Activated T-helper 1 cell treated with anti-CD3 and anti-CD28 coated beads, Interleukin-12 subunit alpha, Interleukin-12 subunit beta, Interleukin-2, Interleukin-4 antibody, amounts not matched to agents 30 ng/mL and 10 ng/mL and 1 ng/mL, durations not matched to agents 14 hours and 24 hours and 36 hours (primary cell): ENCODE measurements at regions not wholly inside any gene's neighbourhood (a gene's known extent, or its start where the extent isn't known, plus 50 kb on each side); places are given as distances from the start of the nearest gene placed in this dataset.

Experiments used
- DNase-seq: peaks from one replicate; pipeline ENCODE4 v3.0.0; 2021; ENCODE audit warnings: low spot score
- H3K27ac Mint-ChIP-seq: one replicate; pipeline ENCODE4 v1.8.0; 2021; ENCODE audit warnings: mild to moderate bottlenecking, mixed read lengths
- H3K27me3 Mint-ChIP-seq: one replicate; pipeline ENCODE4 v1.8.0; 2022; ENCODE audit warnings: mild to moderate bottlenecking, moderate library complexity, mixed read lengths; ENCODE audit not compliant: insufficient read depth
- H3K36me3 Mint-ChIP-seq: one replicate; pipeline ENCODE4 v1.8.0; 2021; ENCODE audit warnings: low read depth, mixed read lengths
- H3K4me1 Mint-ChIP-seq: one replicate; pipeline ENCODE4 v1.8.0; 2021; ENCODE audit warnings: low read depth, mixed read lengths
- H3K4me3 Mint-ChIP-seq: one replicate; pipeline ENCODE4 v1.8.0; 2021; ENCODE audit warnings: mild to moderate bottlenecking, moderate library complexity, mixed read lengths
- H3K9me3 Mint-ChIP-seq: one replicate; pipeline ENCODE4 v1.8.0; 2021; ENCODE audit warnings: mixed read lengths
- intact Hi-C: fragments of 100-400 bp; cut with micrococcal nuclease; formaldehyde crosslinking; loops from one replicate; pipeline ENCODE4 v1.15.1; 2024

DNA sequence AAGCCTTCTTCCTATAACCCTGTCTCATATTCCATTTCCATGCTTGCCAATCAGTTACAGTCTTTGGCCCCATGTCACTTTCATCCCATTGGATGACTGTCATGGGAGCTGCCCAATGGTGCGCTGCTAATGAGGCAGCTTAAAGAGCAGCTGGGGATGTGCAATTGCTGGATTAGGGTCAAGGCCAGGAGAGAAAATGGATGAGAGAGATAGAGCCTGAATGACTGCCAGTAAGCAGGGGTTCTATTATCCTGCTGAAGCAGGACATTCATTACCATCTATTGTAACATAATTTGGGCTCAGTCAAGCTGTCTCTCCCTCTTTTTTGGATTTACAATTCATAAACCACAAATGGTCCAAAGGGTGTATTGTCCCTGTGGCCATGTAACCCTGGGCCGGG is 909.0 kb downstream of the CENPC start:
- H3K9me3 Mint-ChIP-seq: no peaks in the 10 kb centered on the region
- H3K27ac Mint-ChIP-seq: no peak overlapping the region
- no peak for DNase-seq
- no peaks in the 10 kb centered on the region for H3K4me1 Mint-ChIP-seq
- intact Hi-C loops: no loop called here
- H3K4me3 Mint-ChIP-seq: no peak overlapping the region
- H3K36me3 Mint-ChIP-seq: no peaks in the 10 kb centered on the region
- peaks cover 2% of the 10 kb centered on the region for H3K27me3 Mint-ChIP-seq

- H3K9me3 Mint-ChIP-seq: no peaks in the 10 kb centered on the region
- no peak for DNase-seq
- H3K36me3 Mint-ChIP-seq: no peaks in the 10 kb centered on the region
- no peaks in the 10 kb centered on the region for H3K4me1 Mint-ChIP-seq
- H3K27me3 Mint-ChIP-seq: peaks cover 2% of the 10 kb centered on the region
- intact Hi-C loops: no loop called here
- no peak overlapping the region for H3K27ac Mint-ChIP-seq
- no peak overlapping the region for H3K4me3 Mint-ChIP-seq
Observed at GRCh38 chr4:66633477-66633876, 911.8 kb downstream of the CENPC start.

DNA sequence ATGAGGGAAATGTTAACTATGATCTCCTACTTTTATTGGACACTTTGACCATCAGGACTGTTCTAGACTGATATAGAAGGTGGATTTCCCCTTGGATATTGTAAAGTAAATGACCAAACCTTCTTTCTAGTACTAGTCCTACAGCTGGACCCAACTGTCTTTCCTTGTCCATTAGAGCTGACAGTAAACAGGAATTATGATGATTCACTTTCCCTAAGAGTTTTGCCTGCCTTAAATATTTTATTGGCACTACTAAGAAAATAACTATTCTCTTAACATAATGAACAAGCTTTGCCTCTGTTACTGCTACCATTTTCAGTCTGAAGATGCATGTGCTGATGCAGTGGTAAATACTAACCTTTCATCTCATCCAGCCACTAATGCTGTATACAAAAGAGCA is 915.4 kb downstream of the CENPC start:
- no peaks in the 10 kb centered on the region for H3K9me3 Mint-ChIP-seq
- no peak for DNase-seq
- no peaks in the 10 kb centered on the region for H3K36me3 Mint-ChIP-seq
- H3K27me3 Mint-ChIP-seq: peaks cover 2% of the 10 kb centered on the region
- H3K27ac Mint-ChIP-seq: no peak overlapping the region
- H3K4me3 Mint-ChIP-seq: no peak overlapping the region
- intact Hi-C loops: no loop called here
- no peaks in the 10 kb centered on the region for H3K4me1 Mint-ChIP-seq

GRCh38 chr4:66628146-66628545 is 917.2 kb downstream of the CENPC start:
- no peak overlapping the region for H3K27ac Mint-ChIP-seq
- H3K4me3 Mint-ChIP-seq: no peak overlapping the region
- DNase-seq: no peak
- H3K4me1 Mint-ChIP-seq: no peaks in the 10 kb centered on the region
- intact Hi-C loops: no loop called here
- H3K9me3 Mint-ChIP-seq: no peaks in the 10 kb centered on the region
- H3K36me3 Mint-ChIP-seq: no peaks in the 10 kb centered on the region
- no peaks in the 10 kb centered on the region for H3K27me3 Mint-ChIP-seq

DNA sequence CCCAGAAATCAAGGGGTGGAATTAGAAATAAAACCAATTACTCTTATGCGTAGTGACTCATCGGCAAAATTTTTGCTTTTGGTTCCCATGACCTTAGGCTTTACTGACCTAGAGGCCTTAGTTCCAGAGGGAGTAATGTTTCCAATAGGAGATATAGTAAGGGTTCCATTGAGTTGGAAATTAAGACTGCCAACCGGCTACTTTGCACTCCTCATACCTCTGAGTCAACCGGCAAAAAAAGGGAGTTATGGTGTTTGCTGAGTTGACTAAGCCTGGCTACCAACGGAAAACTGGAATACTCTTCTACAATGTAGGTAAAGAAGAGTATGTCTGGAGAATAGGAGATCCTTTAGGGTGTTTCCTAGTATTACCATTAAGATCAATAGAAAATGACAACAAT is 919.8 kb downstream of the CENPC start:
- no peak for DNase-seq
- H3K9me3 Mint-ChIP-seq: peaks cover 6% of the 10 kb centered on the region
- no peaks in the 10 kb centered on the region for H3K4me1 Mint-ChIP-seq
- H3K27me3 Mint-ChIP-seq: no peaks in the 10 kb centered on the region
- H3K4me3 Mint-ChIP-seq: no peak overlapping the region
- no peaks in the 10 kb centered on the region for H3K36me3 Mint-ChIP-seq
- H3K27ac Mint-ChIP-seq: no peak overlapping the region
- intact Hi-C loops: no loop called here

- peaks cover 23% of the 10 kb centered on the region for H3K9me3 Mint-ChIP-seq
- intact Hi-C loops: no loop called here
Observed at GRCh38 chr4:66613591-66613990, 931.7 kb downstream of the CENPC start.

DNA sequence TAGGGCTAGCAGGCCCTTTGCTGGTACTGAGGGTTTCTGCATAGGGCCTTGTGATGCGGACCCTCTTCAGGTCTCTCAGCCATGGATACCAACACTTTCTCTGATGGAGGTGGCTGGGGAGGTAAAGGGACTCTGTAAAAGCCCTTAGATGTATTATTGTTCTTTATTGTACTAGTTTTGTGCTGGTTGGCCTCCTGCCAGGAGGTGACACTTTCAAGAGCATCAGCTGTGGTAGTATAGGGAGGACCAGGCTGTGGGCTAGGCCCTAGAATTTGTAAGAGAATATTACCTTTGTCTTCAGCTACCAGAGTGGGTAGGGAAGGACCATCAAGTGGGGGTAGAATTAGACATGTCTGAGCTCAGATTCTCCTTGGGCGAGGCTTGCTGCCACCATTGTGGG is 936.3 kb downstream of the CENPC start:
- Mint-ChIP-seq H3K27ac (no peak overlapping the region), H3K36me3 (no peaks in the 10 kb centered on the region), H3K9me3 (peaks cover 3% of the 10 kb centered on the region), H3K4me3 (no peak overlapping the region), H3K27me3 (no peaks in the 10 kb centered on the region), H3K4me1 (no peaks in the 10 kb centered on the region)
- DNase-seq: no peak
- intact Hi-C loops: no loop called here

More at GRCh38 chr4:66613591-66613990, 931.7 kb downstream of the CENPC start:
- Mint-ChIP-seq H3K4me3 (no peak overlapping the region), H3K36me3 (no peaks in the 10 kb centered on the region), H3K27me3 (no peaks in the 10 kb centered on the region), H3K4me1 (no peaks in the 10 kb centered on the region), H3K27ac (no peak overlapping the region)
- DNase-seq: no peak

DNA sequence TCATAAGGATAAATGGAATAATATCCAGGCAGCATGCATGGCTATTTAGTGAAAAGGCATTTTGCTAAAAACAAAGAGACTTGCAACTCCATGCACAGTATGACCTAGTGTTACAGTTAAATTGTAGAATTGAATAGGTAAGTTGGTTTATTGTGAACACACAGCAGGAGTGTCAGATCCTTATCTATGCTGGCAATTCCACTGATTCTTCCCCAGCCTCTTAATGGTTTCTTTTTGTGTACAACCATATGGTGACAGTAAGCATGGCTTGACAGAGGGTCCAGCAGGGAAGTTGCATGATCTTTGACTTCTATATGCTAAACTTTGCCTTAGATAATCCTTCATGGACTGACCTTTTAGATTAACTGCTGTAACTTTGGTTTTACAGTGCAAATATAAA is 936.6 kb upstream of the EPHA5 start:
- intact Hi-C loops: no loop called here
- no peak overlapping the region for H3K4me3 Mint-ChIP-seq

GRCh38 chr4:66606215-66606614 is 935.9 kb upstream of the EPHA5 start:
- H3K27me3 Mint-ChIP-seq: no peaks in the 10 kb centered on the region
- intact Hi-C loops: no loop called here
- H3K27ac Mint-ChIP-seq: no peak overlapping the region
- DNase-seq: no peak
- no peaks in the 10 kb centered on the region for H3K36me3 Mint-ChIP-seq
- H3K9me3 Mint-ChIP-seq: no peaks in the 10 kb centered on the region
- H3K4me1 Mint-ChIP-seq: no peaks in the 10 kb centered on the region
- no peak overlapping the region for H3K4me3 Mint-ChIP-seq

More for the DNA sequence above, 936.6 kb upstream of the EPHA5 start:
- Mint-ChIP-seq H3K36me3 (no peaks in the 10 kb centered on the region), H3K27me3 (no peaks in the 10 kb centered on the region), H3K4me1 (no peaks in the 10 kb centered on the region), H3K9me3 (no peaks in the 10 kb centered on the region), H3K27ac (no peak overlapping the region)
- no peak for DNase-seq

DNA sequence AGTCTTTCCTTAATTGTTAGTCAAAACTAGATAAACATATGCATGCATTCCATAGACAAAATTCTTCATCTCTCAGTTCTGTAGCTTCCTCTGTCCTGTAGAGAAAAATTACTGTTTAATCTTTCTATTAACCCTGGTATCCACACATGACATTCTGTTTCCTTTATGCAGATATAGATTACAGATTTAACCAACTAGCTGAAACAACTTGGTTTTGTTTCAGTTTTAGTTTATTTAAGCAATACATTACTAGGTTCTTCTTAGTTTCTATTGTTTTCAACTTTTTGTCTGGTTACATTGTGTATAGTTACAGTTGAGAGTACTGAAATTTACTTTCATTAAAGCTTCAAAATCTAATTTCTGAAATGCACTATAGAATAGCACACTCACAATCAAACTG is 933.9 kb upstream of the EPHA5 start:
- intact Hi-C loops: no loop called here
- no peak for DNase-seq
- no peak overlapping the region for H3K27ac Mint-ChIP-seq
- H3K4me3 Mint-ChIP-seq: no peak overlapping the region
- no peaks in the 10 kb centered on the region for H3K4me1 Mint-ChIP-seq
- no peaks in the 10 kb centered on the region for H3K27me3 Mint-ChIP-seq
- no peaks in the 10 kb centered on the region for H3K36me3 Mint-ChIP-seq
- H3K9me3 Mint-ChIP-seq: no peaks in the 10 kb centered on the region

- H3K4me1 Mint-ChIP-seq: no peaks in the 10 kb centered on the region
- H3K27ac Mint-ChIP-seq: no peak overlapping the region
- H3K4me3 Mint-ChIP-seq: no peak overlapping the region
- no peaks in the 10 kb centered on the region for H3K36me3 Mint-ChIP-seq
- DNase-seq: no peak
- intact Hi-C loops: no loop called here
- no peaks in the 10 kb centered on the region for H3K9me3 Mint-ChIP-seq
- H3K27me3 Mint-ChIP-seq: no peaks in the 10 kb centered on the region
Observed at GRCh38 chr4:66602622-66603021, 932.3 kb upstream of the EPHA5 start.

- H3K9me3 Mint-ChIP-seq: no peaks in the 10 kb centered on the region
- H3K27ac Mint-ChIP-seq: no peak overlapping the region
- intact Hi-C loops: no loop called here
- no peaks in the 10 kb centered on the region for H3K4me1 Mint-ChIP-seq
- no peaks in the 10 kb centered on the region for H3K27me3 Mint-ChIP-seq
- no peak for DNase-seq
- H3K4me3 Mint-ChIP-seq: no peak overlapping the region
- no peaks in the 10 kb centered on the region for H3K36me3 Mint-ChIP-seq
Observed at GRCh38 chr4:66591968-66592367, 921.7 kb upstream of the EPHA5 start.

GRCh38 chr4:66590488-66591215 is 920.4 kb upstream of the EPHA5 start:
- H3K4me1 Mint-ChIP-seq: no peaks in the 10 kb centered on the region
- no peaks in the 10 kb centered on the region for H3K9me3 Mint-ChIP-seq
- no peak overlapping the region for H3K27ac Mint-ChIP-seq
- H3K4me3 Mint-ChIP-seq: no peak overlapping the region
- no peaks in the 10 kb centered on the region for H3K27me3 Mint-ChIP-seq
- no peaks in the 10 kb centered on the region for H3K36me3 Mint-ChIP-seq
- DNase-seq: no peak
- intact Hi-C loops: no loop called here

GRCh38 chr4:66589183-66589582 is 918.9 kb upstream of the EPHA5 start:
- intact Hi-C loops: no loop called here

More at GRCh38 chr4:66589183-66589582, 918.9 kb upstream of the EPHA5 start:
- no peaks in the 10 kb centered on the region for H3K9me3 Mint-ChIP-seq
- H3K4me3 Mint-ChIP-seq: no peak overlapping the region
- no peaks in the 10 kb centered on the region for H3K27me3 Mint-ChIP-seq
- DNase-seq: no peak
- H3K36me3 Mint-ChIP-seq: no peaks in the 10 kb centered on the region
- no peaks in the 10 kb centered on the region for H3K4me1 Mint-ChIP-seq
- H3K27ac Mint-ChIP-seq: no peak overlapping the region
